ENCODE measurements at regions not wholly inside any gene's neighbourhood (a gene's known extent, or its start where the extent isn't known, plus 50 kb on each side); places are given as distances from the start of the nearest gene placed in this dataset.

- H3K36me3 Mint-ChIP-seq (ENCODE audit: insufficient read depth, unreplicated experiment), result no peaks in the 10 kb centered on the region
- no peak overlapping the region for H3K4me3 Mint-ChIP-seq (ENCODE audit: unreplicated experiment)
- no peak for DNase-seq (ENCODE audit: unreplicated experiment)
- no peaks in the 10 kb centered on the region for H3K4me1 Mint-ChIP-seq (ENCODE audit: insufficient read depth, unreplicated experiment)
- POLR2A ChIA-PET, result no interaction called here
- CTCF ChIA-PET, result no interaction called here
- no TSS peak for BruUV-seq (replicated peaks)
- intact Hi-C loops (cut with micrococcal nuclease), result no loop called here
- no peaks in the 10 kb centered on the region for H3K9me3 Mint-ChIP-seq (ENCODE audit: unreplicated experiment)
- TF ChIP-seq CTCF (IDR thresholded peaks at IDR 0.05; ENCODE audit: unreplicated experiment), result no peak
- H3K27ac Mint-ChIP-seq (ENCODE audit: low read depth, unreplicated experiment), result no peak overlapping the region
- H3K27me3 Mint-ChIP-seq (ENCODE audit: insufficient read depth, unreplicated experiment), result no peaks in the 10 kb centered on the region
Observed at GRCh38 chr1:194647118-194647517, 1460.7 kb upstream of the B3GALT2 start.

- no peak overlapping the region for H3K27ac Mint-ChIP-seq (ENCODE audit: low read depth, unreplicated experiment)
- ChIA-PET CTCF (interaction anchor here (0.5 to 0.7 kb wide), 2 partner anchors 60 to 954 kb away, joined by 3 read pairs; no protein-coding TSS in a partner anchor), POLR2A (no interaction called here)
- intact Hi-C loops (cut with micrococcal nuclease), result no loop called here
- no peak for TF ChIP-seq CTCF (IDR thresholded peaks at IDR 0.05; ENCODE audit: unreplicated experiment)
- H3K9me3 Mint-ChIP-seq (ENCODE audit: unreplicated experiment), result peaks cover 7% of the 10 kb centered on the region
- no TSS peak for BruUV-seq (replicated peaks)
- no peaks in the 10 kb centered on the region for H3K36me3 Mint-ChIP-seq (ENCODE audit: insufficient read depth, unreplicated experiment)
- DNase-seq (ENCODE audit: unreplicated experiment), result peak; percentile 19
- H3K4me3 Mint-ChIP-seq (ENCODE audit: unreplicated experiment), result no peak overlapping the region
- H3K4me1 Mint-ChIP-seq (ENCODE audit: insufficient read depth, unreplicated experiment), result no peaks in the 10 kb centered on the region
- no peaks in the 10 kb centered on the region for H3K27me3 Mint-ChIP-seq (ENCODE audit: insufficient read depth, unreplicated experiment)
Observed at GRCh38 chr1:194644528-194644927, 1458.1 kb upstream of the B3GALT2 start.

GRCh38 chr1:194640322-194640721 is 1453.9 kb upstream of the B3GALT2 start:
- POLR2A ChIA-PET, result no interaction called here
- CTCF ChIA-PET, result no interaction called here
- BruUV-seq (replicated peaks), result no TSS peak

GRCh38 chr1:194629011-194629410 is 1442.6 kb upstream of the B3GALT2 start:
- ChIA-PET CTCF (interaction anchor here (0.6 kb wide), 1 partner anchor 20 kb away, joined by 3 read pairs; no protein-coding TSS in a partner anchor), POLR2A (no interaction called here)
- no peaks in the 10 kb centered on the region for H3K36me3 Mint-ChIP-seq (ENCODE audit: insufficient read depth, unreplicated experiment)
- H3K9me3 Mint-ChIP-seq (ENCODE audit: unreplicated experiment), result no peaks in the 10 kb centered on the region
- H3K4me1 Mint-ChIP-seq (ENCODE audit: insufficient read depth, unreplicated experiment), result no peaks in the 10 kb centered on the region
- no TSS peak for BruUV-seq (replicated peaks)
- no peaks in the 10 kb centered on the region for H3K27me3 Mint-ChIP-seq (ENCODE audit: insufficient read depth, unreplicated experiment)
- H3K27ac Mint-ChIP-seq (ENCODE audit: low read depth, unreplicated experiment), result no peak overlapping the region
- intact Hi-C loops (cut with micrococcal nuclease), result no loop called here
- no peak for DNase-seq (ENCODE audit: unreplicated experiment)
- H3K4me3 Mint-ChIP-seq (ENCODE audit: unreplicated experiment), result no peak overlapping the region
- TF ChIP-seq CTCF (IDR thresholded peaks at IDR 0.05; ENCODE audit: unreplicated experiment), result no peak

More at GRCh38 chr1:194640322-194640721, 1453.9 kb upstream of the B3GALT2 start:
- Mint-ChIP-seq H3K36me3 (ENCODE audit: insufficient read depth, unreplicated experiment) (no peaks in the 10 kb centered on the region), H3K9me3 (ENCODE audit: unreplicated experiment) (peaks cover 7% of the 10 kb centered on the region), H3K27me3 (ENCODE audit: insufficient read depth, unreplicated experiment) (no peaks in the 10 kb centered on the region), H3K4me1 (ENCODE audit: insufficient read depth, unreplicated experiment) (no peaks in the 10 kb centered on the region), H3K27ac (ENCODE audit: low read depth, unreplicated experiment) (no peak overlapping the region), H3K4me3 (ENCODE audit: unreplicated experiment) (no peak overlapping the region)
- intact Hi-C loops (cut with micrococcal nuclease), result no loop called here
- TF ChIP-seq CTCF (IDR thresholded peaks at IDR 0.05; ENCODE audit: unreplicated experiment), result no peak
- no peak for DNase-seq (ENCODE audit: unreplicated experiment)
